GM13977 (cell line): ENCODE measurements at regions not wholly inside any gene's neighbourhood (a gene's known extent, or its start where the extent isn't known, plus 50 kb on each side); places are given as distances from the start of the nearest gene placed in this dataset.

ENCODE experiments used
- DNase-seq: peaks from one replicate; pipeline ENCODE4 v3.0.0; 2012; ENCODE audit warnings: low spot score
- in situ Hi-C: fragments of 300-500 bp; cut with MboI; formaldehyde crosslinking; loops from one replicate; pipeline ENCODE4 v1.12.0; 2022; ENCODE audit warnings: low sequenced_read_pairs, low pct_unique_long_range_greater_than_20kb, mixed read lengths, inconsistent platforms; ENCODE audit not compliant: unreplicated experiment
- TF ChIP-seq, protein P1 (sequence below): IDR thresholded peaks from 2 replicates; pipeline ENCODE4 v1.5.1; 2012; ENCODE audit warnings: mild to moderate bottlenecking, control low read depth; ENCODE audit not compliant: insufficient read depth; ENCODE audit errors: extremely low read depth, missing control alignments

DNA sequence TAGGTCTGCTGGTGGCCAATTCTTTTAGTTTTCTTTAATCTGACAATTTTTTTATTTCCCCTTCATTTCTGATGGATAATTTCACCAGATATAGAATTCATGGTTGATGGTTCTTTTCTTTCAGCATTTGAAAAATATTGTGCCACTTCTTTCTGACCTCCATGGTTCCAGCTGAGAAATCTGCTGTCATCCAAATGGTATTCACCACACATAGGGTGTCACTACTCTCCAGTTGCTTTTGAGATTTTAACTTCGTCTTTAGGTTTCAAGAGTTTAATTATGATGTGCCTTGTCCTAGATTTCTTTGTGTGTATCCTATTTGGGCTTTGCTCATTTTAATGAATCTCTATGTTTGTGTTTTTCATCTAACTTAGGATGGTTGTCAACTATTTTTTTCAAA lies 488.6 kb upstream of the HS6ST1 start:
- TF ChIP-seq, protein P1, sequence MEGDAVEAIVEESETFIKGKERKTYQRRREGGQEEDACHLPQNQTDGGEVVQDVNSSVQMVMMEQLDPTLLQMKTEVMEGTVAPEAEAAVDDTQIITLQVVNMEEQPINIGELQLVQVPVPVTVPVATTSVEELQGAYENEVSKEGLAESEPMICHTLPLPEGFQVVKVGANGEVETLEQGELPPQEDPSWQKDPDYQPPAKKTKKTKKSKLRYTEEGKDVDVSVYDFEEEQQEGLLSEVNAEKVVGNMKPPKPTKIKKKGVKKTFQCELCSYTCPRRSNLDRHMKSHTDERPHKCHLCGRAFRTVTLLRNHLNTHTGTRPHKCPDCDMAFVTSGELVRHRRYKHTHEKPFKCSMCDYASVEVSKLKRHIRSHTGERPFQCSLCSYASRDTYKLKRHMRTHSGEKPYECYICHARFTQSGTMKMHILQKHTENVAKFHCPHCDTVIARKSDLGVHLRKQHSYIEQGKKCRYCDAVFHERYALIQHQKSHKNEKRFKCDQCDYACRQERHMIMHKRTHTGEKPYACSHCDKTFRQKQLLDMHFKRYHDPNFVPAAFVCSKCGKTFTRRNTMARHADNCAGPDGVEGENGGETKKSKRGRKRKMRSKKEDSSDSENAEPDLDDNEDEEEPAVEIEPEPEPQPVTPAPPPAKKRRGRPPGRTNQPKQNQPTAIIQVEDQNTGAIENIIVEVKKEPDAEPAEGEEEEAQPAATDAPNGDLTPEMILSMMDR: no peak
- in situ Hi-C loops: no loop called here
- no peak for DNase-seq

DNA sequence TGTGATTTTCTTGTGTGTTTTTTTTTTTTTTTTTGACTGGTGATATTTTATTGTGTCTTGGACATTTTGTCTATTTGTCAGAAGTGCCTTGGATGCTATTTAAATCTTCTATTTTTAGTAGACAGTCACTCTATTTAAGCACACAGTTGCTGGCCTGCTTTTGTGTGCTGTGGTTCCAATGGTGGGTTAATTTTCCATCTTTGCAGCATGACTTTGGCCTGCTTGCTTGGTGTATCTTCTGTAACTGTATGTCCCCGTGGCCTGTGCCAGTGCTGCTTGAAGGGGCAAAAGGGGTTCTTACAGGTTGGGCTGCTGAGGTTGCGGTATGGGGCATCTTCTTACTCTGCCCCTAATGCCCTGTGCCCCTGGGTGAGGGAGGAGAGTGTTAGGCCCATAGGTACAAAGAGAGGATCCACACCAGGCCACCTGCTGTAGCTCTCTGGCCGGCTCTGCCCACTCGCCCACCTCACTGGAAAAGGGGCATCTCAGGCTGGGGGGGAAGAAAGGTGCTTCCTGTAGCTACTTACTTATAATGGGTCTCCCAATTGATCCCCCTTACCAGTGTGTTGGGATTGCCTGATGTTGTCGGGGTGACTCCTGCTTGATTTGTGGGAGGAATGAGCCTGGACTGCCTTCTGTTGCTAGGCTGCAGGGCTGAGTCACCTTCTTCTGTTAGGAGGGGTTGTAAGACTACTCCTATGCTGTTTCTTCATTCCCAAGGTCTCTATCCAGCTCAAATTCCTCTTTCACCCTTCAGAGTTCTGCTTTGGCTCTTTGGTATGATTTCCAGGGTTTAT lies 490.0 kb upstream of the HS6ST1 start:
- TF ChIP-seq, protein P1: no peak
- in situ Hi-C loops: no loop called here
- DNase-seq: no peak

DNA sequence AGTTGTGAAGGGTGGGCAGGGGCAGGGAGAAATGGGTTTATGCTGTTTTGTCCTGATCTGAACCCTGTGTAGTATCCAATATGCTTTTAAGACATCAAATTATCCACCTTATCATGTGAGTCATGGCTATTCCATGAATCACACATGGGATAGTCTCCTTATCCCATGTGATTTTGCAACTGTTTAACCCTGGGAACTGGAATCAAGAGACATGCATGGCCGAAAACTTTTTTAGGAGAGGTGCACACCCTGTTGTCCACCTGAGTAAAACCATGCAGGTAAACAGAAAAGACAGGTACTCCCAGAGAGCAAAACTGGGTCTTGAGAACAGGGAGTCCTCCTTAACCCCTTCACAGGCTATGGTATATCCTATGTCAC lies 490.6 kb upstream of the HS6ST1 start:
- DNase-seq: no peak
- in situ Hi-C loops: no loop called here
- TF ChIP-seq, protein P1: no peak

DNA sequence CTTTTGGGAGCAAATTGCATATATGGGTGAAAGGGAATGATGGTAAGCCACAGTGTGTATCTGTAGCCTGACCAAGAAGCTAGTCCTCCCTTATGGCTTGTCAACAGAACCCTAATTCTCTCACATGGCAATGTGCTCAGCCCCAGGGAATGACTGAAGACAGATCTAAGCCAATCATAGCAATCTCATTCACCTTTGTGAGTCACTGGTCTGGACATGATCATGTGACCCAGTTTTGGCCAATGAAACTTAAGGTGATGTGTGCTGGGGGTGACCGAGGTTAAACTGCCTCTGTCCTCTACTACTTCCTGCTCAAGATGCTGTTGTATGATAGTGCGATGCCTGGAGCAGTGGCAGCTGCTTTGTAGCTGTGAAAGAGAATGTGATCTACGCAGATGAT lies 491.2 kb upstream of the HS6ST1 start:
- no peak for DNase-seq
- TF ChIP-seq, protein P1: no peak
- in situ Hi-C loops: no loop called here

DNA sequence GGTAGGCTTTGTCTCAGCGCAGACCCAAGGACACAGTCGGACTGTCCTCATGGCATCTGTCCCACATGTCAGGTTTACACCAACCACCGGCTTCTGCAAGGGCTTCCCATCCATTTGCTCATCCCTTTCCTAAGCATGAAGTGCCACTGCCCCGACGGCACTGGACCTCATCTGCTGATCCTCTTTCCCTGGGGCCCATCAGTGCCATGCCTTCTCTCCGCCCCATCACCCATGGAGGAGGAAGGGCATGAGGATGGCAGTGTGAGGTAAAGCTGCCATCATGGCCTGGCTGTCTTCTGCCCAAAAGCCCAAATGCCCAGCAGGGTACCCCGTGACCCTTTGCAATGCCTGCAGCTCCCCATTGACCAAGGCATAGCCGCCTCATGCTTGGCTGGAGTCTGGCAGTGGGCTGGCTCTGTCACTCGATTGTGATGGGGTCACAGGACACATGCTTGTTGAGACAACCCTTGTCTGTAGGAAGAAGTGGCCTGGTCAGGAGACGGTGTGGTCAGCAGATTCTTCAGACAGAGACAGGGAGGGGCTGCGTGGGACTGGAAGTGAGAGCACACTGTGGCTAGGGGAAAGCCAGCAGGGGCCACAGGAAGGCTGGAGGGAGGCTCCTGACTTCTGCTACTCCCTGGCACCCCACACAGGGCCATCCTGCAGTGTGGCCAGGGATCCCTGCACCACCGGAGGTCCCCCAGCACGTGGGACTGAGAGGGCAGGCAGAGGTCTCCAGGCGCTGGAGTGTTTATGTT lies 493.7 kb upstream of the HS6ST1 start:
- TF ChIP-seq, protein P1: no peak
- in situ Hi-C loops: no loop called here

DNA sequence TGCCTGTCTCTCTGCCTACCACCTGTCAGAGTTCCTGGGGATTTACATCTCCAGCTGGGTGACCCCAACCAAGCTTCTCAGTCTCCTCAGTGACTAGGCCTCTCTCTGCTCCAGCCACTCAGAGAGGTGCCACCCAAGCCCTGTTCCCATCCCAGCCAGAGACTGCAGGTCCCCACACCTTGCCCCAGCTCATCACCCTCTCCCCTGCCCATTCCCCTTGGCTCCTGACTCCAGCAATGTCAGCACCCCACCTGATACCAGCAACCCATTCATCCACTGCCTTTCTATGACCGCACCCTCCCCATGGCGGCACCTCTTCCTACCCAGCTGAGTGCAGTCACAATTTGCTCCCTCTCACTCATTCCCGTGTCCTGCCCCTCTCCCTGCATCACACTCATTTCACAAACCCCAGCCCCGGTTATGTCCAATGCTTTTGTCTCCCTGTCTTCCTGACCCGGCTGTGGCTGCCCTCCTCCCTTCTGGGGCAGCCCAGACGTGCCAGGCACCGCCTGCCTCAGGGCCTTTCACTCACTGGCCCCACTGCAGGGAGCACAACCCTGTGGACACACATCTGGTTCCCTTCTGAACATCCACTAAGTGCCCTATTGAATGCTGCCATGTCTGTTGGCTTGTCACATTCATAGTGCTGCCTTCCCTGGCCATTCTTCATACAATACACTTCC lies 494.8 kb upstream of the HS6ST1 start:
- no peak for DNase-seq
- in situ Hi-C loops: no loop called here
- TF ChIP-seq, protein P1: no peak

More for the DNA sequence above, 493.7 kb upstream of the HS6ST1 start:
- no peak for DNase-seq
